ENCODE measurements at regions not wholly inside any gene's neighbourhood (a gene's known extent, or its start where the extent isn't known, plus 50 kb on each side); places are given as distances from the start of the nearest gene placed in this dataset.

GRCh38 chr1:163885510-163885909, 563.8 kb downstream of the NUF2 start:
- CTCF ChIA-PET = no interaction called here
- Histone ChIP-seq H3K27ac (ENCODE audit: low read depth in 1 of 2, low read length in 2 of 2) (no peak overlapping the region), H3K36me3 (ENCODE audit: insufficient read depth, low read length) (no peaks in the 10 kb centered on the region), H3K27me3 (ENCODE audit: control insufficient read depth in 1 of 2, insufficient read depth in 2 of 2, low read length in 2 of 2) (no peaks in the 10 kb centered on the region), H3K4me1 (ENCODE audit: insufficient read depth, low read length) (no peaks in the 10 kb centered on the region), H3K4me3 (ENCODE audit: low read length) (no peak overlapping the region), H3K9me3 (ENCODE audit: control insufficient read depth in 1 of 2, insufficient read depth in 1 of 2, low read length in 2 of 2) (no peaks in the 10 kb centered on the region)
- Mint-ChIP-seq H3K27ac (no peak overlapping the region), H3K36me3 (ENCODE audit: low read depth) (no peaks in the 10 kb centered on the region), H3K27me3 (no peaks in the 10 kb centered on the region), H3K4me3 (no peak overlapping the region), H3K4me1 (ENCODE audit: low read depth) (no peaks in the 10 kb centered on the region), H3K9me3 (no peaks in the 10 kb centered on the region)
- POLR2A ChIA-PET = no interaction called here
- TF ChIP-seq CTCF (IDR thresholded peaks at IDR 0.05) = no peak
- intact Hi-C loops (cut with DNase I, micrococcal nuclease) = no loop called here
- DNase-seq = no peak
- ATAC-seq (ENCODE audit: poor library complexity) = no peak

GRCh38 chr1:163896001-163896400, 574.2 kb downstream of the NUF2 start:
- H3K4me1 ChIP-seq (ENCODE audit: insufficient read depth, low read length) = no peaks in the 10 kb centered on the region
- H3K36me3 ChIP-seq (ENCODE audit: insufficient read depth, low read length) = no peaks in the 10 kb centered on the region
- no peak overlapping the region for H3K4me3 Mint-ChIP-seq
- no peak overlapping the region for H3K27ac ChIP-seq (ENCODE audit: low read depth in 1 of 2, low read length in 2 of 2)
- H3K27ac Mint-ChIP-seq = no peak overlapping the region
- H3K27me3 ChIP-seq (ENCODE audit: control insufficient read depth in 1 of 2, insufficient read depth in 2 of 2, low read length in 2 of 2) = no peaks in the 10 kb centered on the region
- peaks cover 2% of the 10 kb centered on the region for H3K9me3 Mint-ChIP-seq
- H3K36me3 Mint-ChIP-seq (ENCODE audit: low read depth) = no peaks in the 10 kb centered on the region
- no peaks in the 10 kb centered on the region for H3K9me3 ChIP-seq (ENCODE audit: control insufficient read depth in 1 of 2, insufficient read depth in 1 of 2, low read length in 2 of 2)
- ATAC-seq (ENCODE audit: poor library complexity) = no peak
- no peak for DNase-seq
- POLR2A ChIA-PET = no interaction called here
- H3K27me3 Mint-ChIP-seq = no peaks in the 10 kb centered on the region
- intact Hi-C loops (cut with DNase I, micrococcal nuclease) = no loop called here
- no peak overlapping the region for H3K4me3 ChIP-seq (ENCODE audit: low read length)
- CTCF ChIA-PET = no interaction called here
- no peaks in the 10 kb centered on the region for H3K4me1 Mint-ChIP-seq (ENCODE audit: low read depth)
- TF ChIP-seq CTCF (IDR thresholded peaks at IDR 0.05) = no peak

- CTCF ChIA-PET = no interaction called here
- no peaks in the 10 kb centered on the region for H3K27me3 ChIP-seq (ENCODE audit: control insufficient read depth in 1 of 2, insufficient read depth in 2 of 2, low read length in 2 of 2)
- Mint-ChIP-seq H3K27me3 (no peaks in the 10 kb centered on the region), H3K27ac (no peak overlapping the region), H3K4me3 (no peak overlapping the region), H3K9me3 (peaks cover 3% of the 10 kb centered on the region), H3K36me3 (ENCODE audit: low read depth) (no peaks in the 10 kb centered on the region), H3K4me1 (ENCODE audit: low read depth) (no peaks in the 10 kb centered on the region)
- ATAC-seq (ENCODE audit: poor library complexity) (no peak), DNase-seq (no peak)
- H3K9me3 ChIP-seq (ENCODE audit: control insufficient read depth in 1 of 2, insufficient read depth in 1 of 2, low read length in 2 of 2) = no peaks in the 10 kb centered on the region
- no peak for TF ChIP-seq CTCF (IDR thresholded peaks at IDR 0.05)
- H3K4me1 ChIP-seq (ENCODE audit: insufficient read depth, low read length) = no peaks in the 10 kb centered on the region
- no peaks in the 10 kb centered on the region for H3K36me3 ChIP-seq (ENCODE audit: insufficient read depth, low read length)
- intact Hi-C loops (cut with DNase I, micrococcal nuclease) = no loop called here
- no peak overlapping the region for H3K27ac ChIP-seq (ENCODE audit: low read depth in 1 of 2, low read length in 2 of 2)
- H3K4me3 ChIP-seq (ENCODE audit: low read length) = no peak overlapping the region
- POLR2A ChIA-PET = no interaction called here
Measured at GRCh38 chr1:163897412-163898155, 575.8 kb downstream of the NUF2 start.
